Liver (tissue), 3 donors: ENCODE measurements at regions not wholly inside any gene's neighbourhood (a gene's known extent, or its start where the extent isn't known, plus 50 kb on each side); places are given as distances from the start of the nearest gene placed in this dataset.

ENCODE experiments used
- RAD21 ChIP-seq, 2 donors: IDR thresholded peaks; 2 replicates each; pipeline ENCODE4 v1.6.1; 2016; ENCODE audit warnings: antibody characterized with exemption in 2 of 2, mild to moderate bottlenecking in 2 of 2
- TF ChIP-seq, protein P1 (sequence below): fragments of 150-350 bp; IDR thresholded peaks from 2 replicates; pipeline ENCODE4 v1.5.1; 2017; ENCODE audit warnings: improper control_type of control experiment, low read depth, low read length; ENCODE audit not compliant: missing input control
- TF ChIP-seq, protein P2 (sequence below): IDR thresholded peaks from 2 replicates; pipeline ENCODE4 v1.6.1; 2016; ENCODE audit warnings: antibody characterized with exemption, mild to moderate bottlenecking
- donor health status: healthy.
- donor health status: healthy.

DNA sequence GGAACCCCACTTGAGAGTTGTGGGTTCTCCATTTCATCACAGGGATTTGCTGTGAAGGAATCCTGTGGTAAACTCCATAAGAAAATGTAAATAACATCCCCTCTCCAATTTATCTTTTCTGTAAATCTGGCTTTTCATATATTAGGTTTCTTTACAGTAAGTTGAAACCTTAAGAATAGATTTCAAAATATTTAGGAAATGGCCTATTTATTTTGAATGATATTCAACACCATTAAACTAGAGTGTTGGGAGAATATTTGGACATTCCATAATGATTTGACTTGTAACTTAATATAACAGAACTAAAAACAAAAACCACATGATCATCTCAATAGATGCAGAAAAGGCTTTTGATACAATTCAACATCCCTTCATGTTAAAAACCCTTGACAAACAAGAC lies 197.3 kb upstream of the PGRMC2 start:
- TF ChIP-seq, protein P1, sequence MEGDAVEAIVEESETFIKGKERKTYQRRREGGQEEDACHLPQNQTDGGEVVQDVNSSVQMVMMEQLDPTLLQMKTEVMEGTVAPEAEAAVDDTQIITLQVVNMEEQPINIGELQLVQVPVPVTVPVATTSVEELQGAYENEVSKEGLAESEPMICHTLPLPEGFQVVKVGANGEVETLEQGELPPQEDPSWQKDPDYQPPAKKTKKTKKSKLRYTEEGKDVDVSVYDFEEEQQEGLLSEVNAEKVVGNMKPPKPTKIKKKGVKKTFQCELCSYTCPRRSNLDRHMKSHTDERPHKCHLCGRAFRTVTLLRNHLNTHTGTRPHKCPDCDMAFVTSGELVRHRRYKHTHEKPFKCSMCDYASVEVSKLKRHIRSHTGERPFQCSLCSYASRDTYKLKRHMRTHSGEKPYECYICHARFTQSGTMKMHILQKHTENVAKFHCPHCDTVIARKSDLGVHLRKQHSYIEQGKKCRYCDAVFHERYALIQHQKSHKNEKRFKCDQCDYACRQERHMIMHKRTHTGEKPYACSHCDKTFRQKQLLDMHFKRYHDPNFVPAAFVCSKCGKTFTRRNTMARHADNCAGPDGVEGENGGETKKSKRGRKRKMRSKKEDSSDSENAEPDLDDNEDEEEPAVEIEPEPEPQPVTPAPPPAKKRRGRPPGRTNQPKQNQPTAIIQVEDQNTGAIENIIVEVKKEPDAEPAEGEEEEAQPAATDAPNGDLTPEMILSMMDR, result no peak
- TF ChIP-seq, protein P2, sequence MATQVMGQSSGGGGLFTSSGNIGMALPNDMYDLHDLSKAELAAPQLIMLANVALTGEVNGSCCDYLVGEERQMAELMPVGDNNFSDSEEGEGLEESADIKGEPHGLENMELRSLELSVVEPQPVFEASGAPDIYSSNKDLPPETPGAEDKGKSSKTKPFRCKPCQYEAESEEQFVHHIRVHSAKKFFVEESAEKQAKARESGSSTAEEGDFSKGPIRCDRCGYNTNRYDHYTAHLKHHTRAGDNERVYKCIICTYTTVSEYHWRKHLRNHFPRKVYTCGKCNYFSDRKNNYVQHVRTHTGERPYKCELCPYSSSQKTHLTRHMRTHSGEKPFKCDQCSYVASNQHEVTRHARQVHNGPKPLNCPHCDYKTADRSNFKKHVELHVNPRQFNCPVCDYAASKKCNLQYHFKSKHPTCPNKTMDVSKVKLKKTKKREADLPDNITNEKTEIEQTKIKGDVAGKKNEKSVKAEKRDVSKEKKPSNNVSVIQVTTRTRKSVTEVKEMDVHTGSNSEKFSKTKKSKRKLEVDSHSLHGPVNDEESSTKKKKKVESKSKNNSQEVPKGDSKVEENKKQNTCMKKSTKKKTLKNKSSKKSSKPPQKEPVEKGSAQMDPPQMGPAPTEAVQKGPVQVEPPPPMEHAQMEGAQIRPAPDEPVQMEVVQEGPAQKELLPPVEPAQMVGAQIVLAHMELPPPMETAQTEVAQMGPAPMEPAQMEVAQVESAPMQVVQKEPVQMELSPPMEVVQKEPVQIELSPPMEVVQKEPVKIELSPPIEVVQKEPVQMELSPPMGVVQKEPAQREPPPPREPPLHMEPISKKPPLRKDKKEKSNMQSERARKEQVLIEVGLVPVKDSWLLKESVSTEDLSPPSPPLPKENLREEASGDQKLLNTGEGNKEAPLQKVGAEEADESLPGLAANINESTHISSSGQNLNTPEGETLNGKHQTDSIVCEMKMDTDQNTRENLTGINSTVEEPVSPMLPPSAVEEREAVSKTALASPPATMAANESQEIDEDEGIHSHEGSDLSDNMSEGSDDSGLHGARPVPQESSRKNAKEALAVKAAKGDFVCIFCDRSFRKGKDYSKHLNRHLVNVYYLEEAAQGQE, result no peak
- TF ChIP-seq RAD21 (IDR thresholded peaks at IDR 0.05), result no peak
